Mucosa of descending colon (tissue), 3 donors: ENCODE measurements at regions not wholly inside any gene's neighbourhood (a gene's known extent, or its start where the extent isn't known, plus 50 kb on each side); places are given as distances from the start of the nearest gene placed in this dataset.
"Not testable (repeated sequence)": the region's sequence is repeated elsewhere in the genome, so short reads cannot be mapped to it uniquely, and the experiment has no call there.

Experiments
- ATAC-seq: fragments of 200-7000 bp; cut with Tn5 transposase; one replicate; pipeline ENCODE4 v1.9.1; 2020; ENCODE audit warnings: mild to moderate bottlenecking, moderate library complexity
- DNase-seq, 3 donors: peaks; one replicate each; pipeline ENCODE4 v3.0.0-alpha.2; 2020
- H3K36me3 ChIP-seq: fragments of 200-600 bp; one replicate; pipeline ENCODE4 v1.8.0; 2021; ENCODE audit warnings: low read depth, mild to moderate bottlenecking
- H3K4me1 ChIP-seq: fragments of 200-600 bp; one replicate; pipeline ENCODE4 v1.8.0; 2021; ENCODE audit warnings: low read depth, mild to moderate bottlenecking
- H3K4me3 ChIP-seq: fragments of 200-600 bp; one replicate; pipeline ENCODE4 v1.8.0; 2021; ENCODE audit warnings: mild to moderate bottlenecking
- H3K9me3 ChIP-seq: fragments of 200-600 bp; one replicate; pipeline ENCODE4 v1.8.0; 2021; ENCODE audit warnings: mild to moderate bottlenecking
- intact Hi-C, 2 donors: fragments of 100-400 bp; cut with DNase I in 1 of 2; cut with micrococcal nuclease in 1 of 2; formaldehyde crosslinking; loops; one replicate each; pipeline versions ENCODE4 v1.11.0 to v1.11.1; 2022; cut with DNase I, micrococcal nuclease
- TF ChIP-seq, protein P1 (sequence below): fragments of 200-600 bp; IDR thresholded peaks from one replicate; pipeline ENCODE4 v1.8.0; 2022; ENCODE audit warnings: antibody characterized with exemption, mild to moderate bottlenecking
- donor health status: DM: no; HTN: no; CAD: no; lungs with moderate emphysema.
- donor health status: DM: no; HTN: no; CAD: no.
- donor health status: DM: no; HTN: yes; CAD: no.

- intact Hi-C loops = no loop called here
- H3K4me1 ChIP-seq = no peaks in the 10 kb centered on the region
- H3K9me3 ChIP-seq = no peaks in the 10 kb centered on the region
- TF ChIP-seq, protein P1, sequence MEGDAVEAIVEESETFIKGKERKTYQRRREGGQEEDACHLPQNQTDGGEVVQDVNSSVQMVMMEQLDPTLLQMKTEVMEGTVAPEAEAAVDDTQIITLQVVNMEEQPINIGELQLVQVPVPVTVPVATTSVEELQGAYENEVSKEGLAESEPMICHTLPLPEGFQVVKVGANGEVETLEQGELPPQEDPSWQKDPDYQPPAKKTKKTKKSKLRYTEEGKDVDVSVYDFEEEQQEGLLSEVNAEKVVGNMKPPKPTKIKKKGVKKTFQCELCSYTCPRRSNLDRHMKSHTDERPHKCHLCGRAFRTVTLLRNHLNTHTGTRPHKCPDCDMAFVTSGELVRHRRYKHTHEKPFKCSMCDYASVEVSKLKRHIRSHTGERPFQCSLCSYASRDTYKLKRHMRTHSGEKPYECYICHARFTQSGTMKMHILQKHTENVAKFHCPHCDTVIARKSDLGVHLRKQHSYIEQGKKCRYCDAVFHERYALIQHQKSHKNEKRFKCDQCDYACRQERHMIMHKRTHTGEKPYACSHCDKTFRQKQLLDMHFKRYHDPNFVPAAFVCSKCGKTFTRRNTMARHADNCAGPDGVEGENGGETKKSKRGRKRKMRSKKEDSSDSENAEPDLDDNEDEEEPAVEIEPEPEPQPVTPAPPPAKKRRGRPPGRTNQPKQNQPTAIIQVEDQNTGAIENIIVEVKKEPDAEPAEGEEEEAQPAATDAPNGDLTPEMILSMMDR = no peak
- no peaks in the 10 kb centered on the region for H3K36me3 ChIP-seq
- no peak overlapping the region for H3K4me3 ChIP-seq
- DNase-seq = no peak
- no peak for ATAC-seq
These were observed 386.0 kb upstream of the NECTIN3 start for GRCh38 chr3:110685630-110686029.

GRCh38 chr3:110686701-110687100 lies 384.9 kb upstream of the NECTIN3 start:
- DNase-seq (no peak), ATAC-seq (no peak)
- no peaks in the 10 kb centered on the region for H3K4me1 ChIP-seq
- intact Hi-C loops = no loop called here
- no peaks in the 10 kb centered on the region for H3K9me3 ChIP-seq
- TF ChIP-seq, protein P1 = no peak
- no peak overlapping the region for H3K4me3 ChIP-seq
- no peaks in the 10 kb centered on the region for H3K36me3 ChIP-seq

DNA sequence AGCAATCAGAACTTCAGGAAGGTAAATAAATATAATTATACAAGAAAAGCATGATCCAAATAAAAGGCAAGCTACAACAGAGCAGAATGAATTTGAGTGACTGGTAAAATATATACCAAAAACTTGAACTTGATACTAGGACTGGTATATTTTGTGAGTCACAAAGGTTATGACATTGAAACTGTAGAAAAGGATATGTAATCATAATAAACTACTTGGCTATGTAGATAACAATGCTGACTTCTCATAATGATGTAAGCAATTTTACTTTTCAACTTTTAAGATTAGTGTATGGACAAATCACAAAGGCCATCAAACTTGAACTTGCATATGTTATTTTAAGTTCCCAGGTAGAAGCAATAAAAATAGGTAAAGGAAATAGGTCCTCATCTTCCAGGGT lies 384.5 kb upstream of the NECTIN3 start:
- Histone ChIP-seq H3K9me3 (no peaks in the 10 kb centered on the region), H3K4me1 (no peaks in the 10 kb centered on the region), H3K4me3 (no peak overlapping the region), H3K36me3 (no peaks in the 10 kb centered on the region)
- DNase-seq (no peak), ATAC-seq (no peak)
- TF ChIP-seq, protein P1 = no peak
- intact Hi-C loops = no loop called here

DNA sequence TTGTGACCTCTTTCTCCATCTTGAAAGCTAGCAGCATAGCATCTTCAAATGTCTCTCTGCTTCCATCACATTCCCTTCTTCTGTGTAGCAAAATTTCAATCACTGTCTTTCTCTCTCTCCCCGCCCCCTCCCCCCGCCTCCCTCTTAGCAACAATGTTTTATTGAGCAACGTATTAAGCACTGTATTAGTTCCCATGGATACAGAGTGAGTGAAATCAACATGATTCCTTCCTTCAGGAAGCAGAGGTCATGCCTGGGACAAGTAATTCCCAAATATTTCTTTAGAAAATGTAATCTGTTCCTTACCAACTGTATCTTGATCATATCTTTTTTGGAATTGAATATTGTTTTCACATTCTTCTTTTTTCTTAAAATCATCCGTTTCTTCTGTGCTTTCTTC lies 373.7 kb upstream of the NECTIN3 start:
- DNase-seq = no peak
- Histone ChIP-seq H3K36me3 (no peaks in the 10 kb centered on the region), H3K4me1 (no peaks in the 10 kb centered on the region), H3K4me3 (no peak overlapping the region), H3K9me3 (no peaks in the 10 kb centered on the region)
- TF ChIP-seq, protein P1 = no peak
- no peak for ATAC-seq
- intact Hi-C loops = no loop called here

DNA sequence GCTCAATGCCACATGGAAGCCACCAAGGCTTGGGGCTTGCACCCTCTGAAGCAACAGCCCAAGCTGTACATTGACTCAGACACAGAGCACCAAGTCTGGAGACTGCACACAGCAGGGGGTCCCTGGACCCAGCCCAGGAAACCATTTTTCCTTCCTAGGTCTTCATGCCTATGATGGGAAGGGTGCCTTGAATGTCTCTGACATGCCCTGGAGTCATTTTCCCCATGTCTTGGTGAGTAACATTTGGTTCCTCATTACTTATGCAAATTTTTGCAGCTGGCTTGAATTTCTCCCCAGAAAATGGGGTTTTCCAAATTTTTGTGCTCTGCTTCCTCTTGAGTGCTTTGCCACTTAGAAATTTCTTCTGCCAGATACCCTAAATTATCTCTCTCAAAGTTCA lies 367.3 kb upstream of the NECTIN3 start:
- intact Hi-C loops, H3K4me3 ChIP-seq, DNase-seq, H3K4me1 ChIP-seq, H3K36me3 ChIP-seq, ATAC-seq, H3K9me3 ChIP-seq: not testable (repeated sequence)

- no peak for DNase-seq
- Histone ChIP-seq H3K4me3 (no peak overlapping the region), H3K36me3 (no peaks in the 10 kb centered on the region), H3K9me3 (no peaks in the 10 kb centered on the region), H3K4me1 (no peaks in the 10 kb centered on the region)
- TF ChIP-seq, protein P1 = no peak
- intact Hi-C loops = no loop called here
- ATAC-seq = no peak
These were observed 363.5 kb upstream of the NECTIN3 start for GRCh38 chr3:110708156-110708555.
